HS-5 (cell line): ENCODE measurements at regions not wholly inside any gene's neighbourhood (a gene's known extent, or its start where the extent isn't known, plus 50 kb on each side); places are given as distances from the start of the nearest gene placed in this dataset.
"Not testable (repeated sequence)": the region's sequence is repeated elsewhere in the genome, so short reads cannot be mapped to it uniquely, and the experiment has no call there.

Source experiments
- DNase-seq: peaks from one replicate; pipeline ENCODE4 v3.0.0-alpha.2; 2012; ENCODE audit warnings: low read depth

DNA sequence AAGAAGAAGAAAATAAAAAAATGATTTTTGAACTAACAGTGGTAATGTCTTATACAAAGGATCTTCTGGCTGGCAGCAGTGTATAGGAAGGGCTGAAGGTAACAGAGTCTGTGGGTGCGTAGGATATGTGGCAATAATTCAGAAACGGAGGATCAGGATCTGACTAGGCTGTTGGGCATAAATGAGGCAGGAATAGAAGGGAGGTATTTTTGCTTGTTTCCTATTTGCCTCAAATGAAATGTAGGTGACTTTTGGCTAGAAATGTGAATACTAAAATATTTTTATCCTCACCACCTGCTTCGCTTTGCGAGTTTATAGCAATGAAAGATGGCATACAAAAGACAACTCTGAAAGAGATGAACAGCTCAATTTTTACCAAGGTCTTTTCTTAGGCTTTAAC, 1086.1 kb upstream of the CELF4 start:
- DNase-seq, result no peak

DNA sequence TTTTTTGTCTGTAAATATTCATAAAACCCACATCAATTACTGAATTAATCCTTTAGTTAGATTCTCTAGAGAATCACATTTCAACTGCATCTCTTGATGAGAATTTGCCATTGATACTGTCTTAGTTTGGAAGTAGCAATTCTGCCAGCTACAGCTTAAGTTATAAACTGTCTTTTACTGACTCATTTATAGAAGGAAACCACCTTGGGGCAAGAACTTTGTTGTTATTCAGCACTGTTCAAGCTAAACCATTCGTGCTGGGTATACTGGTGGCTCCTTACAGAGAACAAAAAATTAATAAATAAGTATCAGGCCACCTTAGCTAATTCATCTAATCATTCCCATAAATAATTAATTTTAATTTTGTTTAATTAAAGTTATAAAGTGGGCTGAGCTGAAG, 1082.6 kb upstream of the CELF4 start:
- DNase-seq, result no peak

DNA sequence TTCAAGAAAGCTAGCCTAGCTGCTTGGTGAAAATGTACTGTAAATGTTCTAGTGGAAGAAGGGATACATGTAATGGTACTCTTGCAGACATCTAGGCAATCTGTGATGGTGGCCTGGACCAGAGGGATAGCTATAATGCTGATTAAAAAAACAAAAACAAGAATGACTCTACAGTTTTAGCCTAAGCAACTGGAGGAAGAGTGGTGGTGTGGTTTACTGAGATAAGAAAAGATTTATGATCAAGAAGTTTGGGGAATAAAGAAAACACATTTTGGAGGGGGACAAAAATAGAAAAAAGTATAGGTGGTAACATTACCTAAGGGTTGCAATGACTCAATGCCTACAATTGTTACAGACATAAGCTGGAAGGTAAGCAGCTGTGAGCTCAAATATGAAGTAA, 1080.7 kb upstream of the CELF4 start:
- DNase-seq, result no peak

DNA sequence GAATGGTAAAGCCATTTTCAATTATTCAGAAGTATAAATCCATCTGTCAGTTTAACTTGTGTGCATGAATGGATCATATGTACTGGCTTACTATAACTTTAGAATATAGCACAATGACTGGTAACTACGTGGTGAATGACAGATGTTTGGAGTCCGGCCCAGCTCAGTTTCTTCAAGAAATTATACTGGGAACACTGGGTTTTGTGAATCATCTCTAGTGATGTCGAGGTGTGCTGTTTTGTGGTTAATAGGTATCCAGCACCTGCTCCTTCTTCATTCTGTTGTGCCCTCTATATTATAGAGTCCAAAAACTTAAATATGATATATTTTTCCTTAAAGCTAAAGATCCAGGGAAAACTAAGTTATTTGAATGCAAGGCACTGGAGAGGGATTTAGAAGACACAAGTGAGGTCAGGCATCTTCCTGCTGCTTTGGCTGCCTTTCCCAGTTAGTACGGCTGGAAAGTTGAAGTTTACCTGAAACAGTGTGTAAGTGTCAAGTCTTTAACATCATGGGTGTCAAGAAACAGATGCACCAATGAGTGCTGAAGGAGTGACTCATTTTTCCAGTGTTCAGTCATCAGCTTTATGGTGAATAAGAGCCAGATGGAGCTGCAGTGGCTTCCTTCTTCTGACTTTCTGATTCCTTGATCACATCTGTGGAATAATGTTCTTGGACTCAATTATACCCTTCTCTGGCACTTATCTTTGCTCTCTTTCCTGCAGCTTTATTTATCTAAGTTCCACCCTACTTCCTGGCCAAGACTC, 1079.5 kb upstream of the CELF4 start:
- no peak for DNase-seq

DNA sequence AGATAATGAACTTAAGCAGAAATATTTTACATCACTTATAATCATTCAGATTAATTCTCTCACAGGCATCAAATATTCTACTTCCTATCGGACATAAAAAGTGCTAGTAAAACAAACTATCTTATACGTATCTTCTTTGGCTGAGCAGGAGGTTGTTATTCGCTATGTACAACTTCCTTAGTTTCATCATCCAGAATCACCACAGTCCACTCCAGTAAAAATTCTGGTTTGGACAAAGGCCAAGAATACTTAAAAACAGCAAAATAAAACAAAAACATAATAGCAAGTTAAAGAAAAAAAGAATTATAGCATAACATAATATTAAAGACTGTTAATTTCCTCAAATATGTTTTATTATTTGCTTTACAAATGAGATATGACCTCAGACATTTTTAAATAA, 1077.1 kb upstream of the CELF4 start:
- DNase-seq, result no peak

DNA sequence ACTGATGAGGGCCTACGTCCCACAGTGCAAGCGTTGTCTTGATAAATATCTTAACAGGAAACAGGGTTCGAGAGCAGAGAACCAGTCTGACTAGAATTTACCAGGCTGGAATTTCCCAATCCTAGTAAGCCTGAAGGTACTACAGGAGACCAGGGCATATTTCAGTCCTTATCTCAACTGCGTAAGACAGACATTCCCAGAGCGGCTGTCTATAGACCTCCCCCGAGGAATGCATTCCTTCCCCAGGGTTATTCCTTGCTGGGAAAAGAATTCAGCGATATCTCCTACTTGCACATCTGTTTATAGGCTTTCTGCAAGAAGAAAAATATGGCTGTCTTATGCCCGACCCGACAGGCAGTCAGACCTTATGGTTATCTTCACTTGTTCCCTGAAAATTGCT, 1074.1 kb upstream of the CELF4 start:
- DNase-seq, result not testable (repeated sequence)

DNA sequence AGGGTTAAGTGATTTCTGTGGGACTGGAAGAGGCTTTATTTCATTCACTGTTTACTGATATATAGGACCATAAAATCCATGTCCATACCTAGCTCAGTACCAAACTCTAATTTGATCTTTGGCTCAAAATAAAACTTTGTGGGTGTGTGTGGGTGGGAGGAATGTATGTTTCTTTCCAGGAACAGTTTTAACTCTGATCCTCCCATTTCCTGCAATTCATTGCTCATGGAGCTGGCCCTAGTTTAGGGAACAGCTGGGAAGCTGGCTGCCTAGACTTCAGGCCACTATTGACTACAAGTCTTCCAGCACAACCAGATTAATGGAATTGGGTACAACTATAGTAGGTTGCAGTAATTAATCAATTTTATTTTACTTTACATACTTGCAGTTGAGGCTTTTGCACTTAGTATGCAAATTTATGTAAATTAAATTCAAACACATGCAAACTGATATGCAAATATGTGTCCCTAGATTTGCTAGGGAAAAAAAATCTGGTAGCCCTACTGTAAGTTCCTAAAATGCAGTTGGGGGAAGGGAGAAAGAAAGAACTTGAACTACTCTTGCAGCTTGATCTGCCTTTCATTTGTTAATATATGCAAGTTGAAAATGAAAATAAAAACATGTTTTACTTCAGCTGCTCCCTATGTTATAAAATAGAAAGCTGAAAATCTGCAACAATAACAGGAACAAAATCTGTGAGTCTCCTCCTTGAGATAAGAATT, 1070.3 kb upstream of the CELF4 start:
- DNase-seq, result no peak

DNA sequence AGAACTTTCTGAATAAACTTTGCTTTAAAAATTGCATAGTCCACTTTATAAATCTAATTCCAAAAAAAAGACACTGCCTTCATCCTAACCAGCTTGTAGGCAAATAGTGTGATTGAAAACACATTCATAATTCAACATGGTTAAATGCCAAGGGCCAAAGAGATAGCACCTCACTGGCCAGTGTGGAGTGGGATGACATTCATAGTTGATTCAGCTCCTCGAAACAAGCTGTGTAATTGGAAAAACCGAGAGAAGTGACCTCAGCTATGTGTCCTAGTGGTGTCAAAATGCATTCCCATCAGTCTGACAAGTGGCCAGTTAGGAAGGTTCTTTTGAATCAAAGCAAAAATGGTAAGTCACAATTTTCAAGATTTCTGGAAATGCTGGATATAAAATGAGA, 1068.5 kb upstream of the CELF4 start:
- DNase-seq, result no peak

DNA sequence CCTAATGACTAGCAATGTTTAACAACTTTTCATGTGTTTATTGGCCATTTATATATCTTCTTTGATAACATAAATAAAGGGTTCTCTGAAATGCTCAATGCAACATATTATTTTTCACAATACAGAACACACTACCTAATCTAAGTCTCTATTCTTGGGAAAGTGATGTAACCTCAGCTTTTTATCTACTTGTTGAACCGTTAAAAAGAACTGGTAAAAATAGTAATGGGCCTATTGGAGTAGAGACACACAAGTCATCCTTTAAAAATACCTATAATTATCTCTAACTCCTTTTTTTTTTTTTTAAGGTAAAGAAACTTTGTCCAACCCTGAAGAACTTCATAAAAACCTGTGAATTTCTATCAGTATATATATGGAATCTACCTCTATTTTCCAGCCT, 1067.7 kb upstream of the CELF4 start:
- DNase-seq, result no peak

DNA sequence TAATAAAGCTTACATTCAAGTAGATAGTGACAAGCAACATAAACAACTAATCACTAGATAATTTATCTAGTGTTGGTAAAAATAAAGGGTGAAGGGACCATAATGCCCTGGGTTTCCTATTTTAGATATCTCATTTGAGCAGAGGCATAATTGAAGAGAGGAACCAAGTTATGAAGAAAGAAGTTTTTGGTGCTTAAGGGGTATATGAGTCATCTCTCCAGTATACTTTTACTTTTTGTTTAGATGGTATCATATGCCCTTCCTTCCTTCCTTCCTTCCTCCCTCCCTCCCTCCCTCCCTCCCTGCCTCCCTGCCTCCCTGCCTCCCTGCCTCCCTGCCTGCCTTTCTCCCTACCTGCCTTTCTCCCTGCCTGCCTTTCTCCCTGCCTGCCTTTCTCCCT, 1053.5 kb upstream of the CELF4 start:
- no peak for DNase-seq

DNA sequence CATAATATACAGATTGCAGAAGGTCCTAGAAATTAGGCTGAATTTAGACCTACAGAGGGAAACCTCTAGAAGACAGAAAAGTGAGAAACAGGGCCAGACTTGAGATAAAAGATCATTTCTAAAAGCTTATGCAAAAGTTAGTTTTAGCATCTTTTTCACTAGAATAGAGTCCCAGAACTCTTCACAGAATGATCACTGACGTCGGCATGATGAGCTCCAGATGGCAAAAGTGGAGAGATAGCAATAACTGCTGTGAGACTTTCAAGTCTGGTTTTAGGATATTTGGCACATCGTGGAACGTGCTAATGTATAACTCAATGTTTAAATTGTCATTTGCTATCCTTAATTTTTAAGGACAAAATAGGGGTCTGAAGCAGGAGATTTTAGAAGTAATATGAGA, 1050.7 kb upstream of the CELF4 start:
- no peak for DNase-seq

DNA sequence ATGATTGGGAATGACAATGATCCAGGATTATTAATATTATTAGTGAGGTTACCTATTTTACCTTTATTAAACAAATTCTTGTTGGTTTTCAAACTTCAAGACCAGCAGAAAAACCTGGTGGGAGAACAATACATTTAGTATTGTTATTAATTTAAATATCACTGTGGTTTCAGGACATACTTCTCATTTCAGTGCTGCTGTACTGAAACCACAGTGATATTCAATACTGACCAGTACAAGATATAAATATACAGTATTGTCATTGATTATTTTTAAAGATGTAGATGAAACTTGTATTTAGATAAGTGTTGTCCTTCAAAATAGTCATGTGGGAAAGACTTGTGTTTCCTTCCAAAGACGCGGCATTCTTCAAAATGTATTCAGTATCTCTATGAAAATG, 1047.3 kb upstream of the CELF4 start:
- no peak for DNase-seq

DNA sequence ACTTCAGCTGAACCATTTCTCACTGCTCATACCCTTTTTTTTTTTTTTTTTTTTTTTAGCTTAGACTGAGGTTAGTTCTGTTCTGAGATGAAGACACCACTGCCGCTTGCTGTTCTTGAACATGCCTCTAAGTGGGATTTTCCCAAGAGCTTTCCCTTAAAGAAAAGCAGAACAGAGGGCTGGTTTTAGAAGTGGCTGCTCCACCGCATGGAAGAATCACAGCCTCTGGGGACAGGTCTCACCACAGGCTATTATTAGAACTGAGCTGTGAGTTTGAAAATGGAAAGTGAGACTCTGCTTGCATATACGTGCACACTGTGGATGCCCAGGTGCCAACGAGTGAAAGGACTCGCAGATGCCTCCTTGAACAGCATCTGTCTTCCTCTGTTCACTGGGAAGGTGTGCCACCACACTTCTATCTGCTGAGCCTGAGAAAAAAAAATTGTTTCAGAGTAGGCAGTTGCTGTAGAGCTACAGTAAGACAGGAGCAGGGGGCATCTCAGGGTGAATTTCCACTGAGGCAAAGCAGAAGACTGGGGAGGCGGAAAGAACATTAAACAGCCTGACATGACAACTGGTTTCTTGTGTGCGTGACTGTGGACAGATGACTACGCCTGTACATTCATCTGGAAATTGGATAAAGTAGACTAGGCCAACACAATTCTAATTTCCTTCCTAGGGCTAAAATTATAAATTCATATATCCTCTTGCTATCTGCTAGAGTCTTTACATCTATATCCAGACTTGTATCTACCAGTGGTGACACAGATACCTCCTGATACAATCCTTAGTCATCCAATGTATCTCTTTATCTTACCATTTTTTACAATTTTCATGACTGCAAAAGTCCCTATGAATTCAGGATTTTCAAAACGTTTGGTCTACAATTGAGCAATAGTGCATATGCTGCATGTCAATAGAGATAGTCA, 1045.7 kb upstream of the CELF4 start:
- no peak for DNase-seq

DNA sequence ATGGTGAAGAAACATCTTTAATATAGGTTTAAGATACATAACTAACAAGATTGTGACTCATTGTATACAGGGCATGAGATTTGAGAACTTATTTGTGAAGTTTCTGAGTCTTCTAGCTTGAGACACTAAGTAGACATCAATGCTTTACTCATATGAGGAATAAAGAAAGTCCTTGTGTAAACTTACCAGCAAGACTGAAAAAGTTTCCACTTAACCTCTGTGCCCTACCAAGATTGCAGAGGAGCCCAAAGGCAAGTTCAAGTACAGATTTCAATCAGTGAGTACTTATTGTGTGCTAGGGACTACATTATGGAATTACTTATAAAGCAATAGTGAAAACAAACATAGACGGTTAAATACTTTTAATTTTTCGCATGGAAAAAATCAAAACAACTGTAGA, 1041.2 kb upstream of the CELF4 start:
- no peak for DNase-seq

DNA sequence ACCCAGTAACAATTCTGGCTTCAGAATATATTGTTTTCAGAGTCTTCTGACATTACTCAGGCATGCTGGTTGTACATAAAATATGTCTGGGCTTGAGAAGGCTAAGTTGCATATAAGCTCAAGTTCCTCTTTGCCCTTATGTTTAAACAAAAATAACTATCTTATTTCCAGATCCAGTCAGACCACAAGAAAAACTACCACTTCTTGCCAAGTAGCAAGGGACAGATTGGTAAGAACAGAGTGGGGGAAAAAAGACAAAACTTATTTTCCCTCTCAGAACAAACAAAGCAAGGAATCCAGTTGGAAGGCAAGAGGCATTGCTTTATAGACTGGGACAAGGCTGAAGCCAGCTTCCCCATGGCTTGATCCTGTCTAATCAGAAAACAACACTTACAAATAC, 1036.7 kb upstream of the CELF4 start:
- no peak for DNase-seq

DNA sequence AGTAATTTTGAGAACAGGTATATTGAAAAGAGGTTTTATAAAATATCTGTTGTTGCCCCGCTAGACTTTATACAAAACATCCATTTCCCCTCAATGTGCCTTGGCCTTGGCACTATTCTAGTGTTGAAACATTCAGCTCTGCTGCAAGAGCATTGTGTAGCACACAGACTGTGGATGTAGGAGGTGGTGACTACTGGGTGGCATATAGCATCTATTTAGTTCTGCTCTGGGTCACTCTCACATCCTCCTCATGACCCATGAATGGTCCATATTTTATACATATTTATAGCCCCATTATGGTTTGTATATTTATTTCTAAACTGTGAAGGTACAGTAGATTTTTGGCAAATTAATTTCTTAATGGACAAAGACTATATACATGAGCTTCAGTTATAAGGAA, 1022.0 kb upstream of the CELF4 start:
- no peak for DNase-seq

DNA sequence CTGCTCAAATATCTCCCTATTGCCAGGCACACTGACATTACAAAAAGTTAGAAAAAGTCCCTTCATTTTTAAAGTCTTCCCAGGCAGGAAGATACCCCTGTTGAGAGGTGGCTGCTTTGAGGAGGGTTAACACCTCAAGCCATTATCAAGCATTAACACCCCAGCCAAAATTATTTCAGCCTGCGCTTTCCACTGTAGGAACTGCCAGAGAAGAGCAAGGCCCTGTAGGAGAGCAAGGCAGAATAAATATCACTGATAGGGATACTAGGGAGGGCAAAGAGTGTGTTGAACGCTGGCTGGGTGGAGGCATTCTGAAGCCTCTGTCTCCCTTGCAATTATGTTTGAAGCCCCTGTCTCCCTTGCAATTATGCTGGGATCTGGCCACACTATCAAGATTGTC, 1020.7 kb upstream of the CELF4 start:
- DNase-seq, result no peak

DNA sequence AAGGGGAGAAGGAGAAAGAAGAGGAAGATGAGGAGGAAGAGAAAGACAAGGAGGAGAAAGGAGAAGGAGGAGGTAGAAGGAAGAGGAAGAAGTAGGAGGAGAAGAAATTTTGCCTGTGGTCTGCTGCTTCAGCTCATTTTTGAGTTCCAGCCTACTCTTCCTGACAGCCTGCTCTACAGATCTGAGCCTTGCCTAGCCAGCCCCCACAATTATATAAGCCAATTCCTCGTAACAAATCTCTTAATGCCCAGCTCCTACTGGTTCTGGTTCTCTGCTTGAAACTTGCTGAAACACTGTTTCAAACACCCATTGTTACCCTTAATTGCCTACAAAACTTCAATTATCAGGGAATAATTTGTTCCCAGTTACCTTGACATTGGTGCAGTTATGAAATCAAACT, 1014.2 kb upstream of the CELF4 start:
- no peak for DNase-seq

DNA sequence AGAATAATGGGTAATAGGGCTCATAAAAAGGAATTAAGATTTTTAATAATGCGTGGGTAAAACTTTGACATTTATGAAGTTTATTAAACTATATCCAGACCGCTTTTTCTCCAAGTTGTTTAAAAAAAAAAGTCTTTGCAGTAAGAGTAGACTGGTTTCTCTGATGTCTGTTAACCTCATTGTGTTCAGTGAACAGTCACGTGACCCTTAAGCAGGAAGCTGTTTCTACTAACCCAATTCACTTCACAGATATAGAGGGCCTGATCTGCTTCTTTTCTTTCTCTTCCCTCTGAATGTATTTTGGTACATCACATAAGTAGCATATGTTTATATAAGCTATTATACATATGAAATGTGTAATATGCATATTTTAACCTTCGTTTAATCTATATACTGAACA, 1011.3 kb upstream of the CELF4 start:
- DNase-seq, result no peak

DNA sequence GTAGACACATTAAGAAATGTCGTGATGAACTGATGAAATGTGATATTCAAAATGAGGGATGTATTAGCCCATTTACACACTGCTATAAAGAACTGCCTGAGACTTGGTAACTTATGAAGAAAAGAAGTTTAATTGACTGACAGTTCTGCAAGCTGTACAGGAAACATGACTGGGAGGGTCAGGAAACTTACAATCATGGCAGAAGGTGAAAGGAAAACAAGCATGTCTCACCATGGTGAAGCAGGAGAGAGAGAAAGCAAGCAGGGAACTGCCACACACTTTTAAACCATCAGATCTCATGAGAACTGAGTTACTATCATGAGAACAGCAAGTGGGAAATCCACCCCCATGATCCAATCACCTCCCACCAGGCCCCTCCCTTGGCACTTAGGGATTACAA, 1010.8 kb upstream of the CELF4 start:
- no peak for DNase-seq

DNA sequence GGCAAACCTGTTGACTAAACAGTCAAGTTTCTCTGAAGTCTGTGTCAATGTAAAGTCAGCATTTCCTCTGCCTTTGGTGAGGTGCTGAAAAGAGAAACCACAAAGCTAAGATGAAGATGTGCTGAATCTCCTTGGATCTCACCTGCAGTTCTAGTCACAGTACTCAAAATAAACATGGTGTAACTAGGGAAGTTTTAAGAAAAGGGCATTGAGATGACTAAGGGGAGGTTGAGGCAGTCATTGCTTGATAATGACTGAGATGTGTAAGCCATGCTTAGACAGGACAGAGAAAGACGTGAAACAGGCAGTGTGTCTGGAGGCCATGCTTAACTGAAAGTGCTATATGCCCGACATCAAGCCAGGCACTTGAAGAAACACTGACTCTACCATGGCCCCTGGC, 1010.0 kb upstream of the CELF4 start:
- no peak for DNase-seq

DNA sequence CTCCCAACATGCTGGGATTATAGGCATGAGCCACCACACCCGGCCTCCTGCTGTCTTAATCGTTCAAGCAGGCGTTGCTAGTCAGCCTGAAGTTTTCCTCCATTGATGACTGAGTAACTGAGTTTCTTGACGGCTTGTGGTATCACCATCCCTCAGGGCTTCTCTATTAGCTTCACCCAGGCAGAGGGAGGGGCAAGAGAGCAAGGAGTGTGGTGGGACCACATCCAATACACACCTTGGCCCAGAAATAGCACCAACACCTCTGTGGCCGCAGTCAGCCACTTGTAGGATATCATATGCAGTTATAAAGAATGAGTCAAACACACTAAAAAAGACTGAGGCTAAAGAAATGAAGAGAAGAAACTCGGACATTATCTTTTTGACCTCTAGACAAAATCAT, 1009.4 kb upstream of the CELF4 start:
- no peak for DNase-seq

DNA sequence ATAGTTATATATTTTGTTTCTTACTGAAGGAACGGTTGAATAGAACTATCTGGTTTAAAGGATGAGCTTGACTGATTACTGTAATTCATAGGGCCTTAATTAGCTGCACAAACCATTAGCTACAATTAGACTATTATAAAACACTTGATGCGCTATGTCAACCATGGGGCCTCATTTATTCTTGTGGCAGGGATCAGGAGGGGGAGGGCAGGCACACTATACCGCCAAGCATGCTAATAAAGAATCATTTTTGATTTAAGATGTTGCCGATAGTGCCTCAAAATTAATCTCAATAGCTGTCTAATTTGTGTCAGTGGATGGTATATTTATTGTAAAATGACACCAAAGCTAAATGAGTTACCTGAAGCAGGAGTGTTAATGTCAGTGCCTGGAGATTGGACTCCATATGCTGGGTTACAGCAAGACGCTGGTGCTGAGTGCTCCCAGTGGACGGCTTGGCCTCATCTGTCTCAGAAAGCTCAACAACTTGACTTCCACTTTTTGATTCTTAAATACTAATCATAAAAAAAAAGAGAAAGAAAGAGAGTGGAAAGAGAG, 1007.0 kb upstream of the CELF4 start:
- DNase-seq, result no peak
